H1 (cell line): ENCODE measurements at regions not wholly inside any gene's neighbourhood (a gene's known extent, or its start where the extent isn't known, plus 50 kb on each side); places are given as distances from the start of the nearest gene placed in this dataset.

Experiments used
- CTCF ChIA-PET: fragments of 300-600 bp; sonication (Branson Sonifier 250); formaldehyde crosslinking; loops from one replicate; lab custom pipeline; 2021; ENCODE audit not compliant: partially characterized antibody; lab: Charles Lee
- POLR2A ChIA-PET: fragments of 300-600 bp; sonication (Branson Sonifier 250); formaldehyde crosslinking; loops from one replicate; lab custom pipeline; 2021; ENCODE audit warnings: inconsistent platforms; ENCODE audit not compliant: partially characterized antibody; lab: Charles Lee
- DNase-seq, 2 experiments: peaks; one replicate each; pipeline versions ENCODE4 v3.0.0 to v3.0.0-alpha.2; 2010 to 2022; ENCODE audit warnings: low spot score in 2 of 2, low read depth in 1 of 2, mixed read lengths in 1 of 2
- FAIRE-seq: peaks from 2 replicates; lab custom pipeline; 2011; peaks lifted over from hg19 to GRCh38; lab: Jason Lieb, UNC
- H2AFZ ChIP-seq: 2 replicates; pipeline ENCODE4 v1.8.1; 2012; ENCODE audit warnings: low read length, inconsistent platforms
- H2AK5ac ChIP-seq: 2 replicates; pipeline ENCODE4 v1.6.1; 2013; ENCODE audit warnings: low read depth, low read length
- H2BK120ac ChIP-seq: replicated peaks from 2 replicates; pipeline ENCODE3; 2013; ENCODE audit warnings: low read depth, low read length, inconsistent platforms
- H2BK12ac ChIP-seq: 2 replicates; pipeline ENCODE4 v1.6.1; 2013; ENCODE audit warnings: low read depth, low read length
- H2BK15ac ChIP-seq: 2 replicates; pipeline ENCODE4 v1.6.1; 2013; ENCODE audit warnings: low read length
- H2BK20ac ChIP-seq: 2 replicates; pipeline ENCODE4 v1.6.1; 2013; ENCODE audit warnings: low read length
- H2BK5ac ChIP-seq: 2 replicates; pipeline ENCODE4 v1.6.1; 2013; ENCODE audit warnings: low read depth, low read length
- H3K14ac ChIP-seq: 2 replicates; pipeline ENCODE4 v1.6.1; 2013; ENCODE audit warnings: inconsistent platforms; ENCODE audit not compliant: insufficient read length
- H3K18ac ChIP-seq: 2 replicates; pipeline ENCODE4 v1.6.1; 2013; ENCODE audit warnings: low read length; ENCODE audit errors: extremely low read depth
- H3K23ac ChIP-seq: 2 replicates; pipeline ENCODE4 v1.6.1; 2013; ENCODE audit warnings: inconsistent platforms; ENCODE audit not compliant: insufficient read length
- H3K23me2 ChIP-seq: 2 replicates; pipeline ENCODE4 v1.6.1; 2013; ENCODE audit warnings: low read depth, low read length
- H3K27ac ChIP-seq: 2 replicates; pipeline ENCODE4 v1.6.1; 2011; ENCODE audit warnings: low read depth, low read length, inconsistent platforms
- H3K27me3 ChIP-seq, 4 experiments: replicated peaks in 1 of 4; 1 replicate in 1 of 4; 2 replicates in 3 of 4; pipeline versions ENCODE4 v1.6.1 to v1.8.1; 2011 to 2013; ENCODE audit warnings: low read length in 3 of 4, mild to moderate bottlenecking in 3 of 4, inconsistent platforms in 2 of 4, mixed read lengths in 2 of 4, moderate library complexity in 1 of 4; ENCODE audit not compliant: control insufficient read depth in 3 of 4, insufficient read depth in 3 of 4; ENCODE audit errors: extremely low read depth in 1 of 4
- H3K36me3 ChIP-seq, 4 experiments: 2 replicates each; pipeline versions ENCODE4 v1.6.1 to v1.8.1; 2011 to 2013; ENCODE audit warnings: mild to moderate bottlenecking in 4 of 4, low read length in 3 of 4, moderate library complexity in 2 of 4, control low read depth in 1 of 4, inconsistent platforms in 1 of 4; ENCODE audit not compliant: insufficient read depth in 4 of 4, control insufficient read depth in 2 of 4
- H3K4ac ChIP-seq: replicated peaks from 2 replicates; pipeline ENCODE3; 2013; ENCODE audit warnings: low read length, low read depth, mixed read lengths, inconsistent platforms; ENCODE audit not compliant: insufficient read length
- H3K4me1 ChIP-seq, 4 experiments: replicated peaks in 1 of 4; 1 replicate in 1 of 4; 2 replicates in 3 of 4; pipeline versions ENCODE4 v1.6.1 to v1.8.1; 2011 to 2013; ENCODE audit warnings: low read length in 3 of 4, inconsistent platforms in 2 of 4, mixed read lengths in 1 of 4; ENCODE audit not compliant: insufficient read depth in 4 of 4, control insufficient read depth in 3 of 4
- H3K4me2 ChIP-seq, 2 experiments: 2 replicates each; pipeline versions ENCODE4 v1.6.1 to v1.8.1; 2011 to 2013; ENCODE audit warnings: low read depth in 2 of 2, low read length in 2 of 2, control low read depth in 1 of 2, inconsistent platforms in 1 of 2, mild to moderate bottlenecking in 1 of 2; ENCODE audit not compliant: insufficient read depth in 1 of 2
- H3K4me3 ChIP-seq, 4 experiments: fragments of 200-600, 300-600 bp in 1 of 4; sonication (generic), shearing (Covaris generic), sonication (Bioruptor Twin) in 1 of 4; 2 replicates each; pipeline versions ENCODE4 v1.5.1 to v1.8.1; 2011 to 2016; ENCODE audit warnings: low read length in 4 of 4, low read depth in 3 of 4, control low read depth in 2 of 4, inconsistent platforms in 2 of 4, mild to moderate bottlenecking in 2 of 4, mixed read lengths in 1 of 4, moderate library complexity in 1 of 4; ENCODE audit not compliant: insufficient read depth in 2 of 4; ENCODE audit errors: extremely low read depth in 1 of 4
- H3K56ac ChIP-seq: replicated peaks from 2 replicates; pipeline ENCODE3; 2013; ENCODE audit warnings: low read depth, mild to moderate bottlenecking, mixed read lengths, low read length, inconsistent platforms; ENCODE audit not compliant: insufficient read length
- H3K79me1 ChIP-seq: 2 replicates; pipeline ENCODE4 v1.6.1; 2013; ENCODE audit warnings: low read depth, low read length, control low read depth
- H3K79me2 ChIP-seq, 2 experiments: 2 replicates each; pipeline versions ENCODE4 v1.6.1 to v1.8.1; 2012 to 2013; ENCODE audit warnings: low read length in 2 of 2, mild to moderate bottlenecking in 2 of 2, inconsistent platforms in 1 of 2; ENCODE audit not compliant: insufficient read depth in 2 of 2, control insufficient read depth in 1 of 2
- H3K9ac ChIP-seq, 4 experiments: replicated peaks in 1 of 4; 1 replicate in 1 of 4; 2 replicates in 3 of 4; pipeline versions ENCODE4 v1.6.1 to v1.8.1; 2011 to 2013; ENCODE audit warnings: low read depth in 3 of 4, low read length in 3 of 4, control low read depth in 2 of 4, mild to moderate bottlenecking in 2 of 4, moderate library complexity in 2 of 4, inconsistent platforms in 1 of 4; ENCODE audit errors: extremely low read depth in 1 of 4
- H3K9me3 ChIP-seq, 2 experiments: 2 replicates each; pipeline versions ENCODE4 v1.6.1 to v1.8.1; 2012 to 2013; ENCODE audit warnings: mild to moderate bottlenecking in 2 of 2, moderate library complexity in 2 of 2, control low read depth in 1 of 2, inconsistent platforms in 1 of 2, low read depth in 1 of 2, low read length in 1 of 2, mixed read lengths in 1 of 2; ENCODE audit not compliant: insufficient read depth in 2 of 2
- H4K20me1 ChIP-seq, 2 experiments: replicated peaks in 1 of 2; 2 replicates each; pipeline versions ENCODE3 to v1.8.1; 2011 to 2013; ENCODE audit warnings: inconsistent platforms in 2 of 2, low read length in 2 of 2, mild to moderate bottlenecking in 1 of 2; ENCODE audit not compliant: insufficient read depth in 2 of 2, control insufficient read depth in 1 of 2
- H4K5ac ChIP-seq: 2 replicates; pipeline ENCODE4 v1.6.1; 2013; ENCODE audit warnings: low read length, low read depth, mixed read lengths, inconsistent platforms; ENCODE audit not compliant: insufficient read length
- H4K8ac ChIP-seq: 2 replicates; pipeline ENCODE4 v1.8.0; 2013; ENCODE audit warnings: mild to moderate bottlenecking, moderate library complexity, low read length, inconsistent platforms; ENCODE audit not compliant: insufficient read depth; ENCODE audit errors: extremely low read depth
- H4K91ac ChIP-seq: replicated peaks from 2 replicates; pipeline ENCODE3; 2013; ENCODE audit warnings: low read length, mixed read lengths, inconsistent platforms; ENCODE audit not compliant: insufficient read length
- CREB1 ChIP-seq: IDR thresholded peaks from 2 replicates; pipeline ENCODE4 v1.6.1; 2012; ENCODE audit warnings: inconsistent platforms
- E2F6 ChIP-seq: IDR thresholded peaks from 2 replicates; pipeline ENCODE4 v1.6.1; 2012; ENCODE audit warnings: inconsistent platforms
- GTF2F1 ChIP-seq: IDR thresholded peaks from 2 replicates; pipeline ENCODE4 v1.6.1; 2012; ENCODE audit warnings: low read depth, low read length, improper control_type of control experiment, borderline replicate concordance
- HDAC6 ChIP-seq: IDR thresholded peaks from one replicate; pipeline ENCODE4 v1.7.1; 2012; ENCODE audit warnings: low read depth, mild to moderate bottlenecking, inconsistent platforms, low read length, moderate library complexity
- JUND ChIP-seq: IDR thresholded peaks from 2 replicates; pipeline ENCODE4 v1.6.1; 2011; ENCODE audit warnings: mild to moderate bottlenecking, improper control_type of control experiment, low read length
- KDM5A ChIP-seq: fragments of 200-600 bp; IDR thresholded peaks from 2 replicates; pipeline ENCODE4 v1.7.1; 2012; ENCODE audit warnings: mild to moderate bottlenecking, low read length, inconsistent platforms, mixed read lengths
- MAFK ChIP-seq: IDR thresholded peaks from 2 replicates; pipeline ENCODE4 v1.6.1; 2012; ENCODE audit warnings: low read depth, mild to moderate bottlenecking, improper control_type of control experiment, low read length
- MAX ChIP-seq: IDR thresholded peaks from 2 replicates; pipeline ENCODE4 v1.6.1; 2012; ENCODE audit warnings: inconsistent platforms
- POU5F1 ChIP-seq: IDR thresholded peaks from 2 replicates; pipeline ENCODE4 v1.6.1; 2011; ENCODE audit warnings: low read depth, mild to moderate bottlenecking, low read length, moderate library complexity
- SIN3A ChIP-seq, 2 experiments: IDR thresholded peaks in 1 of 2; conservative IDR thresholded peaks in 1 of 2; 2 replicates each; pipeline ENCODE4 v1.6.1; 2011 to 2012; ENCODE audit warnings: low read length in 2 of 2, improper control_type of control experiment in 1 of 2, low read depth in 1 of 2, mild to moderate bottlenecking in 1 of 2
- SP4 ChIP-seq: IDR thresholded peaks from 2 replicates; pipeline ENCODE4 v1.6.1; 2012; ENCODE audit warnings: low read length, inconsistent platforms
- TAF7 ChIP-seq: optimal IDR thresholded peaks from 2 replicates; pipeline ENCODE3; 2011; ENCODE audit warnings: low read depth, mild to moderate bottlenecking, inconsistent platforms, low read length, moderate library complexity, borderline replicate concordance
- ZNF274 ChIP-seq: IDR thresholded peaks from 2 replicates; pipeline ENCODE4 v1.7.0; 2012; ENCODE audit warnings: low read length, borderline replicate concordance; ENCODE audit errors: extremely low read depth
- WGBS, 2 experiments: shearing (Covaris generic) in 1 of 2; methylation state at CpG; one replicate each; pipeline versions ENCODE4 v1.1.6 to v1.1.7; 2013 to 2015; ENCODE audit warnings: low lambda C conversion rate in 2 of 2, mixed read lengths in 2 of 2, inconsistent platforms in 1 of 2, low coverage in 1 of 2, missing lambda C conversion rate in 1 of 2; ENCODE audit not compliant: insufficient replicate concordance in 2 of 2, insufficient coverage in 1 of 2, insufficient read length in 1 of 2; ENCODE audit errors: extremely low coverage in 1 of 2, missing lambda C conversion rate in 1 of 2; 5-methylcytosine and 5-hydroxymethylcytosine counted together

GRCh38 chr2:107094450-107094986 lies 208.6 kb upstream of the ST6GAL2 start:
- Histone ChIP-seq H3K27me3 (no peaks in the 10 kb centered on the region), H2AFZ (no peak overlapping the region), H3K4me1 (no peaks in the 10 kb centered on the region), H2BK20ac (no peak overlapping the region), H4K91ac (no peak overlapping the region), H4K5ac (no peak overlapping the region), H2BK12ac (no peak overlapping the region), H4K20me1 (no peaks in the 10 kb centered on the region), H3K4me2 (no peak overlapping the region), H3K9me3 (no peaks in the 10 kb centered on the region), H3K23me2 (no peaks in the 10 kb centered on the region), H3K36me3 (no peaks in the 10 kb centered on the region), H3K4me3 (no peak overlapping the region), H3K56ac (no peak overlapping the region), H4K8ac (no peak overlapping the region), H3K79me1 (no peaks in the 10 kb centered on the region), H3K9ac (no peak overlapping the region), H2BK5ac (no peak overlapping the region), H3K27ac (no peak overlapping the region), H3K4ac (no peak overlapping the region), H2AK5ac (no peak overlapping the region), H3K18ac (no peak overlapping the region), H3K79me2 (no peaks in the 10 kb centered on the region), H3K14ac (no peak overlapping the region), H2BK15ac (no peak overlapping the region), H3K23ac (no peak overlapping the region), H2BK120ac (no peak overlapping the region)
- 89% methylated on average over 4 of the region's 4 CpGs; no CpG with 5 or more reads in 1 of the 2 experiments for WGBS, 2 experiments
- no peak for DNase-seq
- TF ChIP-seq JUND (no peak), MAX (no peak), TAF7 (no peak), HDAC6 (no peak), ZNF274 (no peak), SP4 (no peak), CREB1 (no peak), KDM5A (no peak), POU5F1 (no peak), MAFK (no peak), E2F6 (no peak), SIN3A (conservative IDR thresholded peaks at IDR 0.05 in 1 of 2, IDR thresholded peaks at IDR 0.05 in 1 of 2; ENCODE audit: low read depth in 1 of 2, low read length in 2 of 2) (no peak), GTF2F1 (no peak)
- FAIRE-seq = no peak
- ChIA-PET CTCF (interaction anchor here (1.5 kb wide), 1 partner anchor 8 kb away, joined by 3 read pairs; no protein-coding TSS in a partner anchor), POLR2A (no interaction called here)
